DMS153 (cell line): ENCODE measurements at regions not wholly inside any gene's neighbourhood (a gene's known extent, or its start where the extent isn't known, plus 50 kb on each side); places are given as distances from the start of the nearest gene placed in this dataset.

ENCODE experiments used
- DNase-seq: peaks from one replicate; lab custom pipeline; 2025; lab: John Stamatoyannopoulos, UW

- no peak for DNase-seq
These were observed 612.8 kb upstream of the MGMT start for GRCh38 chr10:128854204-128854603.

- no peak for DNase-seq
These were observed 612.1 kb upstream of the MGMT start for GRCh38 chr10:128854963-128855362.

GRCh38 chr10:128855618-128856428, 611.2 kb upstream of the MGMT start:
- no peak for DNase-seq

- no peak for DNase-seq
These were observed 607.2 kb upstream of the MGMT start for GRCh38 chr10:128859738-128860386.

- DNase-seq: no peak
These were observed 606.5 kb upstream of the MGMT start for GRCh38 chr10:128860574-128860973.

GRCh38 chr10:128861018-128861901, 605.8 kb upstream of the MGMT start:
- no peak for DNase-seq

- DNase-seq: no peak
These were observed 603.6 kb upstream of the MGMT start for GRCh38 chr10:128863411-128863810.

GRCh38 chr10:128863823-128864405, 603.1 kb upstream of the MGMT start:
- DNase-seq: no peak

- no peak for DNase-seq
These were observed 602.3 kb upstream of the MGMT start for GRCh38 chr10:128864554-128865295.

GRCh38 chr10:128865436-128866195, 601.4 kb upstream of the MGMT start:
- DNase-seq: no peak

GRCh38 chr10:128866551-128866950, 600.5 kb upstream of the MGMT start:
- DNase-seq: no peak

GRCh38 chr10:128867210-128867609, 599.8 kb upstream of the MGMT start:
- DNase-seq: no peak

GRCh38 chr10:128867819-128868218, 599.2 kb upstream of the MGMT start:
- DNase-seq: no peak

- DNase-seq: no peak
These were observed 598.6 kb upstream of the MGMT start for GRCh38 chr10:128868481-128868880.

- no peak for DNase-seq
These were observed 597.8 kb upstream of the MGMT start for GRCh38 chr10:128869101-128869749.

GRCh38 chr10:128870830-128871597, 596.0 kb upstream of the MGMT start:
- DNase-seq: no peak

- no peak for DNase-seq
These were observed 595.3 kb upstream of the MGMT start for GRCh38 chr10:128871671-128872231.

GRCh38 chr10:128873411-128874054, 593.5 kb upstream of the MGMT start:
- no peak for DNase-seq

GRCh38 chr10:128874331-128874730, 592.7 kb upstream of the MGMT start:
- no peak for DNase-seq
